HEK293 (cell line): ENCODE measurements at regions not wholly inside any gene's neighbourhood (a gene's known extent, or its start where the extent isn't known, plus 50 kb on each side); places are given as distances from the start of the nearest gene placed in this dataset.
"Not testable (repeated sequence)": the region's sequence is repeated elsewhere in the genome, so short reads cannot be mapped to it uniquely, and the experiment has no call there.

ENCODE experiments used
- CTCF ChIA-PET: fragments of 350-600 bp; formaldehyde crosslinking; extraction: SDS; loops from one replicate; lab custom pipeline; 2021; ENCODE audit warnings: antibody characterized with exemption; lab: Yijun Ruan, JAX
- POLR2A ChIA-PET: fragments of 300-600 bp; formaldehyde crosslinking; extraction: SDS; loops from one replicate; lab custom pipeline; 2020; ENCODE audit warnings: antibody characterized with exemption, inconsistent platforms; lab: Yijun Ruan, JAX
- H3K27ac ChIP-seq: fragments of 200-500 bp; sonication (Bioruptor generic); 2 replicates; pipeline ENCODE4 v1.5.1; 2014; ENCODE audit warnings: low read depth, low read length, control low read depth, inconsistent platforms; ENCODE audit errors: extremely low read depth
- H3K36me3 ChIP-seq, 2 experiments: fragments of 200-500 bp in 1 of 2; sonication (Bioruptor generic) in 1 of 2; 1 replicate in 1 of 2; 2 replicates in 1 of 2; pipeline ENCODE4 v1.5.1; 2014 to 2017; ENCODE audit warnings: inconsistent platforms in 2 of 2, low read length in 2 of 2; ENCODE audit not compliant: control insufficient read depth in 2 of 2, insufficient read depth in 1 of 2
- H3K4me1 ChIP-seq: fragments of 200-500 bp; sonication (Bioruptor generic); 2 replicates; pipeline ENCODE4 v1.5.1; 2014; ENCODE audit warnings: mild to moderate bottlenecking, low read length, inconsistent platforms; ENCODE audit not compliant: control insufficient read depth, insufficient read depth
- H3K4me3 ChIP-seq: 2 replicates; pipeline ENCODE4 v1.5.1; 2011; ENCODE audit warnings: low read depth, mild to moderate bottlenecking, control low read depth, low read length, moderate library complexity
- H3K9me3 ChIP-seq: fragments of 200-500 bp; sonication (Bioruptor generic); 2 replicates; pipeline ENCODE4 v1.5.1; 2014; ENCODE audit warnings: low read depth, low read length, inconsistent platforms; ENCODE audit not compliant: control insufficient read depth, insufficient read depth
- GLIS2 ChIP-seq: fragments of 450-650 bp; formaldehyde crosslinking; IDR thresholded peaks from 2 replicates; pipeline ENCODE4 v1.5.1; 2016; ENCODE audit warnings: missing biosample characterization, missing genetic modification characterization
- KLF9 ChIP-seq: fragments of 450-650 bp; formaldehyde crosslinking; IDR thresholded peaks from 2 replicates; pipeline ENCODE4 v1.5.1; 2016; ENCODE audit warnings: missing biosample characterization, missing genetic modification characterization, low read depth
- SP3 ChIP-seq: fragments of 450-650 bp; formaldehyde crosslinking; IDR thresholded peaks from 2 replicates; pipeline ENCODE4 v1.5.1; 2016; ENCODE audit warnings: missing biosample characterization, missing genetic modification characterization
- ZEB2 ChIP-seq: fragments of 450-650 bp; formaldehyde crosslinking; IDR thresholded peaks from 2 replicates; pipeline ENCODE4 v1.5.1; 2016; ENCODE audit warnings: missing biosample characterization, missing genetic modification characterization
- ZFHX2 ChIP-seq: fragments of 450-650 bp; formaldehyde crosslinking; conservative IDR thresholded peaks from 2 replicates; pipeline ENCODE4 v1.5.1; 2016; ENCODE audit warnings: missing biosample characterization, missing genetic modification characterization
- ZNF184 ChIP-seq: fragments of 450-650 bp; IDR thresholded peaks from 2 replicates; pipeline ENCODE4 v1.5.1; 2018; ENCODE audit warnings: missing biosample characterization, mild to moderate bottlenecking, missing genetic modification characterization
- ZNF23 ChIP-seq: fragments of 450-650 bp; formaldehyde crosslinking; IDR thresholded peaks from 2 replicates; pipeline ENCODE4 v1.5.1; 2016; ENCODE audit warnings: missing biosample characterization, missing genetic modification characterization, borderline replicate concordance
- ZNF600 ChIP-seq: fragments of 450-650 bp; formaldehyde crosslinking; IDR thresholded peaks from 2 replicates; pipeline ENCODE4 v1.5.1; 2016; ENCODE audit warnings: missing biosample characterization, missing genetic modification characterization
- ZNF654 ChIP-seq: fragments of 450-650 bp; formaldehyde crosslinking; IDR thresholded peaks from 2 replicates; pipeline ENCODE4 v1.5.1; 2016; ENCODE audit warnings: low read depth, missing biosample characterization, missing genetic modification characterization
- ZNF670 ChIP-seq: fragments of 450-650 bp; formaldehyde crosslinking; IDR thresholded peaks from 2 replicates; pipeline ENCODE4 v1.5.1; 2016; ENCODE audit warnings: missing biosample characterization, missing genetic modification characterization, low read depth
- ZNF707 ChIP-seq: fragments of 450-650 bp; formaldehyde crosslinking; IDR thresholded peaks from 2 replicates; pipeline ENCODE4 v1.5.1; 2016; ENCODE audit warnings: missing biosample characterization, missing genetic modification characterization
- ZNF791 ChIP-seq: fragments of 450-650 bp; formaldehyde crosslinking; IDR thresholded peaks from 2 replicates; pipeline ENCODE4 v1.5.1; 2016; ENCODE audit warnings: missing biosample characterization, missing genetic modification characterization
- ZNF792 ChIP-seq: fragments of 450-650 bp; formaldehyde crosslinking; IDR thresholded peaks from 2 replicates; pipeline ENCODE4 v1.5.1; 2016; ENCODE audit warnings: missing biosample characterization, missing genetic modification characterization
- TF ChIP-seq, protein P1 (sequence below): fragments of 450-650 bp; formaldehyde crosslinking; IDR thresholded peaks from 2 replicates; pipeline ENCODE4 v1.5.1; 2016; ENCODE audit warnings: missing biosample characterization, missing genetic modification characterization

DNA sequence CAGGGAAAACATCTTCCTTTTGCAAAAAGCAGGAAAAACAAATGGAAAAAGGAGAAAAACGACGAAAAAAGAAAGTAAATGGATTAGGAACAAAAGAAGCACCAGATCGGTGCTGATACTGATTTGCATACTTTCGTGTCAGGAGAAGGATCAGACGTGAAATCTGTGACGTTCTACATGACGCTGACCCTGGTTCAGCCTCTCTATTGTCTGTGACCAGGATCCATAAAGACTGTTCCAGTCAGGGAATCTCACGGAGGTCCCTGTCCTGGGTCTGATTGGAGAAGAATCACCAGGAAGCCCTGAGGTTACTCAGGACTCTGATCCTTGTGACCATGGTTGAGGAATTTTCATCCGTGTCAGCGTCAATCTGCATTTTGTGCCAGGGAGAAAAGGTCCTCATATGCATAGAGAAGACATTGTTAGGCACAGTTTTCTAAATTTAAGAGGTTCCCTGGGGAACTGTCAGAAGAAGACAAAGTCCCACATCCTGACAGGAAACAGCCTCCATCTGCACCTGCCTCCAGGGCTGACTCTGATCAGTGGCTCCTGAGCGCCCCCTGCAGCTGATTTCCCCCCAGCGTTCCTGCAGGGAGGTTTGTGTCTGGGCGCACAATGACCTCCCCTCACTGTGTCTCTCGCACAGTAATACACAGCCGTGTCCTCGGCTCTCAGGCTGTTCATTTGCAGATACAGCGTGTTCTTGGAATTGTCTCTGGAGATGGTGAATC is 832.9 kb downstream of the TMEM121 start:
- CTCF ChIA-PET, result interaction anchor here (0.6 kb wide), 1 partner anchor 14 kb away, joined by 3 read pairs; no protein-coding TSS in a partner anchor
- H3K4me1 ChIP-seq, H3K4me3 ChIP-seq, H3K9me3 ChIP-seq, H3K27ac ChIP-seq: not testable (repeated sequence)
- TF ChIP-seq ZNF654 (peak; percentile 58), GLIS2 (tag by site-specific recombination) (0 out of 2 replicates have a peak, but pooled peaks have one; percentile 25)
- TF ChIP-seq, protein P1, sequence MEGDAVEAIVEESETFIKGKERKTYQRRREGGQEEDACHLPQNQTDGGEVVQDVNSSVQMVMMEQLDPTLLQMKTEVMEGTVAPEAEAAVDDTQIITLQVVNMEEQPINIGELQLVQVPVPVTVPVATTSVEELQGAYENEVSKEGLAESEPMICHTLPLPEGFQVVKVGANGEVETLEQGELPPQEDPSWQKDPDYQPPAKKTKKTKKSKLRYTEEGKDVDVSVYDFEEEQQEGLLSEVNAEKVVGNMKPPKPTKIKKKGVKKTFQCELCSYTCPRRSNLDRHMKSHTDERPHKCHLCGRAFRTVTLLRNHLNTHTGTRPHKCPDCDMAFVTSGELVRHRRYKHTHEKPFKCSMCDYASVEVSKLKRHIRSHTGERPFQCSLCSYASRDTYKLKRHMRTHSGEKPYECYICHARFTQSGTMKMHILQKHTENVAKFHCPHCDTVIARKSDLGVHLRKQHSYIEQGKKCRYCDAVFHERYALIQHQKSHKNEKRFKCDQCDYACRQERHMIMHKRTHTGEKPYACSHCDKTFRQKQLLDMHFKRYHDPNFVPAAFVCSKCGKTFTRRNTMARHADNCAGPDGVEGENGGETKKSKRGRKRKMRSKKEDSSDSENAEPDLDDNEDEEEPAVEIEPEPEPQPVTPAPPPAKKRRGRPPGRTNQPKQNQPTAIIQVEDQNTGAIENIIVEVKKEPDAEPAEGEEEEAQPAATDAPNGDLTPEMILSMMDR (tag by site-specific recombination), result 0 out of 2 replicates have a peak, but pooled peaks have one; percentile 13
- TF ChIP-seq, all 188 proteins: peak for 3; not testable (repeated sequence) for 185
- POLR2A ChIA-PET, H3K36me3 ChIP-seq: not testable (repeated sequence)

DNA sequence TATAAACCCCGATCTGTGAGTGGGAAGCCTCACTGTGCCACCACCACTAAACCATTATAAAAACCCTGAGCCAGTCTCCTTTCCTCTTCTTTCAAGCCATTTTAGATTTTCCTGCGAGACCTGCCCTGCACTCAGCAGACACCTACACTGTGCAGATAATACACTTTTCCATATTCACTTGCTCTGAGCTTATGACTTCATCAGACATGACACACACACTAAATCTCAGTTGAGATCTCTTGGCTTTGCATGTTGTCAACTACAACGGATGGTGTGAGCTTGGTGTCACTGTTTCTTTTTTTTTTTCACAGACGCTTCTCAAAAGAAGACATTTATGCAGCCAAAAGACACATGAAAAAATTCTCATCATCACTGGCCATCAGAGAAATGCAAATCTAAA is 839.0 kb downstream of the TMEM121 start:
- H3K27ac ChIP-seq, CTCF ChIA-PET, H3K4me3 ChIP-seq, H3K4me1 ChIP-seq, H3K36me3 ChIP-seq, POLR2A ChIA-PET, H3K9me3 ChIP-seq: not testable (repeated sequence)

DNA sequence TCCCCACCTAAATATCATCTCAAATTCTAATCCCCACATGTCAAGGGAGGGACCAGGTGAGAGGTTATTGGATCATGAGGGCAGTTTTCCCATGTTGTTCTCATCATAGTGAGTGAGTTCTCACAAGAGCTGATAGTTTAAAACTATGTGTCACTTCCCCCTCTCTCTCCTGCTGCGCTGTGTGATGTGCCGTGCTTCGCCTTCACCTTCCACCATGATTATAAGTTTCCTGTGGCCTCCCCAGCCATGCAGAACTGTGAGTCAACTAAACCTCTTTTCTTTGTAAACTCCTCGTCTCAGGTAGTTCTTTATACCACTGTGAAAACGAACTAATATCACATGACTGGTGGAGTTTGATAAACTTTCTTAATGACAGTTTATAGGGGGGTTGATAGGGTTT is 839.5 kb downstream of the TMEM121 start:
- CTCF ChIA-PET, result interaction anchor here (0.6 kb wide), 2 partner anchors 17 to 34 kb away, joined by 3 read pairs; no protein-coding TSS in a partner anchor
- H3K4me1 ChIP-seq, H3K27ac ChIP-seq, POLR2A ChIA-PET, H3K36me3 ChIP-seq, H3K9me3 ChIP-seq, H3K4me3 ChIP-seq: not testable (repeated sequence)

DNA sequence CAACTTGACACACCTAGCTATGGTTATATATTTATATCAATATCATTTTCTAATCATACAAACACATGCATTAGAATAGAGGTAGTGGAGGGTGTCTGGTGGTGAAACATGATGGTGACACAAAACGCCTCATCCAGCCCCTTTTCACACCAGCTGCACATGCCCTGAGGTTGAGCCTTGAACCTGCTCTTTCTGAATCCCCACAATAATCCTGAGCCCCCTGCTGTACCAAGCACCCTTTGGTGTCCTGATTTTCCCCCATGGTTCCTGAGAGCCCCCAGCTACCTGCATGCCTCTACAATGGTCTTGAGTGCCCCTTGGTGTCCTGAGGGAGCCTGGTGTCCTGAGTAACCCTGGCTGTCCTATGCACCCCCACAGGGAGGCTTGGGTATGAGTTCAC is 840.6 kb downstream of the TMEM121 start:
- H3K27ac ChIP-seq, H3K9me3 ChIP-seq, H3K4me3 ChIP-seq, POLR2A ChIA-PET, H3K4me1 ChIP-seq, H3K36me3 ChIP-seq: not testable (repeated sequence)
- CTCF ChIA-PET, result interaction anchor here (0.6 kb wide), 1 partner anchor 230 kb away, joined by 3 read pairs; no protein-coding TSS in a partner anchor

DNA sequence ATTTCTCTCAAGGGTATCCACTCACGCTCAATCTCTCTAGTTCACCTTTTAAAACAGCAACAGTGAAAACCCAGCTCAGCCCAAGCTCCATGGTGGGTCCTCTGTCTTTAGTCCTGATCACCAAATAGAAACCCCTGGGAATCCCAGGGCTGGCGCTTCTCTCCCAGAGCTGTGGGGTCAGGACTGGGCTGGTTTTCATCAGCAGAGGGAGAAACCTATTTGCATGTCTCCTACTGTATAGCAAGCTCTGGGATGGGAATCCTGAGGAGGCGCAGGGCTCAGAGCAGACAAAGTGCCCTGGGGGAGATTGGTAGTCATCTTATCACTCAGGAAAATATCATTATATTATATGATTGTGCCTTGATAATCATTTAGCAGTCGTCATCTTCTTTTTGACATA is 843.1 kb downstream of the TMEM121 start:
- H3K36me3 ChIP-seq, H3K4me3 ChIP-seq, POLR2A ChIA-PET, H3K27ac ChIP-seq, CTCF ChIA-PET, H3K4me1 ChIP-seq, H3K9me3 ChIP-seq: not testable (repeated sequence)

DNA sequence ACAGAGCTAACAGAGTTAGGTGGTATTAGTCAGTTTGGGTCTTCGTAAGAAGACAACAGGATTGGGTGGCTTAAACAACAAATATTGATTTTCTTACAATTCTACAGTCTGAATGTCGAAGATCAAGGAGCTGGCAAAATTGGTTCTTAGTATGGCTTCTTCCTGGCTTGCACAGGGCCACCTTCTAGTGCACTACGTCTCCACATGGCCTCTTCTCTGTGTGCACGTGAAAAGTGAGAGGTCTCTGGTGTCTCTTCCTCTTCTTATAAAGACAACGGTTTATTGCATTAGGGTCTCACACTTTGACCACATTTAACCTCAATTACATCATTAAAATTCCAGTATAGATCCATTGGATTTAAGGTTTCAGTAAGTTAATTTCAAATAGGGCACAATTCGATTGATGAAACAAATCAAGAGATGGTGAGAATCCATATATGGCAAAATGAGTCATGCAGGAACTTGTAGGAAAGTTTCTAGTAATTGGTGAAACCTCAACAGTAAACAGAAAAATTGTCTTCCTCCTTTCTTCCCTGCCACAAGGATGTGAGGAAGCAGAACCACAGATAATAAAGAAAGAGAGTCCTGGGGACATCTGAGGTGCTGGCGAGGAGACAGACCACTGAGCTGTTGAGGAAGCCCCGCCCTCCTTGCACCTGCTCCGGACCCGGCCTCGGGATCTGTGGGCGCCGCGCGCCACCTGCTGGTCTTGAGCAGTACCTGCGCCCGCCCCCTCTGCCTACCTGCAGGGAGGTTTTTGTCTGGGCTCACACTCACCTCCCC is 846.7 kb downstream of the TMEM121 start:
- Histone ChIP-seq H3K36me3 (no peaks in the 10 kb centered on the region), H3K4me3 (no peak overlapping the region), H3K4me1 (no peaks in the 10 kb centered on the region), H3K27ac (no peak overlapping the region), H3K9me3 (no peaks in the 10 kb centered on the region)
- POLR2A ChIA-PET, result no interaction called here
- CTCF ChIA-PET, result interaction anchor here (0.6 to 6.7 kb wide), 22 partner anchors 9 to 1850 kb away, joined by 3 to 72 read pairs (median 6); no protein-coding TSS in a partner anchor
- peak; percentile 51; the same call in 1 of the 2 replicates for TF ChIP-seq KLF9 (tag by site-specific recombination)
- 0 out of 2 replicates have a peak, but pooled peaks have one; percentile 9 for TF ChIP-seq ZNF184
- TF ChIP-seq ZFHX2 (tag by site-specific recombination), result peak; percentile 41
- no peak for TF ChIP-seq ZNF707
- TF ChIP-seq SP3 (tag by site-specific recombination), result 0 out of 2 replicates have a peak, but pooled peaks have one; percentile 19
- TF ChIP-seq ZEB2, result peak; percentile 29; the same call in 1 of the 2 replicates
- no peak for TF ChIP-seq ZNF670
- no peak for TF ChIP-seq ZNF23 (tag by site-specific recombination)
- TF ChIP-seq, protein P1 (tag by site-specific recombination), result peak; percentile 83
- peak; percentile 56; the same call in 1 of the 2 replicates for TF ChIP-seq ZNF600 (tag by site-specific recombination)
- TF ChIP-seq ZNF792, result no peak
- TF ChIP-seq ZNF791 (tag by site-specific recombination), result no peak
